ENCODE measurements at regions not wholly inside any gene's neighbourhood (a gene's known extent, or its start where the extent isn't known, plus 50 kb on each side); places are given as distances from the start of the nearest gene placed in this dataset.

DNA sequence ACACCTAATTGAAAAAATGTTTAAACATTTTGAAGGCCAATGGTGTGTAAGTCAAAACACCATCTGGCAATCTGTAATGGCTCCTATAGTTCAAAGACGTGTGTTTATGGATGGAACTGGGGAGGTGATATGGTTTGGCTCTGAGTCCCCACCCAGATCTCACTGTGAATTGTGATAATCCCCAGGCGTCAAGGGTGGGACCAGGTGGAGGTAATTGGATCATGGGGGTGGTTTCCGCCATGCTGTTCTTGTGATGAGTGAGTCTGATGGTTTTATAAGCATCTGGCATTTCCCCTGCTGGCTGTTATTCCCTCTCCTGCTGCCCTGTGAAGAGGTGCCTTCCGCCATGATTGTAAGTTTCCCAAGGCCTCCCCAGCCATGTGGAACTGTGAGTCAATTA lies 52.2 kb downstream of the ADRA2C start:
- peak; percentile 24 for DNase-seq

DNA sequence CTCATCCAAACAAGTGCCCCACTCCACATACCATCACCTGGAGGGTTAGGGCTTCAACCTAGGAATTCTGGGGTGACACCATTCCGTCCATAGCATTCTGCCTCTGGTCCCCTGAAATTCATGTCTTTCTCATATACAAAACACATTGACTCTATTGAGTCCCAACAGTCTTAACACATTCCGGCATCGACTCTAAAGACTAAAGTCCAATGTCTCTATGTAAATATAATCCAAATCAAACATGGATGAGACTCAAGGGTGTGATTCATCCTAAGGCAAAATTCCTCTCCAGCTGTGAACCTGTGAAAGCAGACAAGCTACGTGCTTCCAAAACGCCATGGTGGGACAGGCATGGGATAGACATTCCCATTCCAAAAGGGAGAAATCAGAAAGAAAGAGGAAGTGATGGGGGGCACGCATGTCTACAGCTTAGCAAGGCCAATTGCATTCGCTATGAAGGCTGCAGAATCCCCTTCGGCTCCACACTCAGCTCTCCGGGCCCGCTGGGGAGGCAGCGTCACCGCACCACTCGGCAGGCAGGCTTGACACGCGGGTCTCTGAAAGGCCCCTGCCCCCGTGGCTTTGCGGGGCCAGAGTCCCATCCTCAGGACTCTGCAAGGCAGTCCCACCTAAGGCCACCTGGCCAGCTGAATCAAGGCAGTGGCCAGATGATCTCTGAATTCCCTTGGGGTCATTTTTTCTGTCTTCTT lies 53.2 kb downstream of the ADRA2C start:
- no peak for DNase-seq

DNA sequence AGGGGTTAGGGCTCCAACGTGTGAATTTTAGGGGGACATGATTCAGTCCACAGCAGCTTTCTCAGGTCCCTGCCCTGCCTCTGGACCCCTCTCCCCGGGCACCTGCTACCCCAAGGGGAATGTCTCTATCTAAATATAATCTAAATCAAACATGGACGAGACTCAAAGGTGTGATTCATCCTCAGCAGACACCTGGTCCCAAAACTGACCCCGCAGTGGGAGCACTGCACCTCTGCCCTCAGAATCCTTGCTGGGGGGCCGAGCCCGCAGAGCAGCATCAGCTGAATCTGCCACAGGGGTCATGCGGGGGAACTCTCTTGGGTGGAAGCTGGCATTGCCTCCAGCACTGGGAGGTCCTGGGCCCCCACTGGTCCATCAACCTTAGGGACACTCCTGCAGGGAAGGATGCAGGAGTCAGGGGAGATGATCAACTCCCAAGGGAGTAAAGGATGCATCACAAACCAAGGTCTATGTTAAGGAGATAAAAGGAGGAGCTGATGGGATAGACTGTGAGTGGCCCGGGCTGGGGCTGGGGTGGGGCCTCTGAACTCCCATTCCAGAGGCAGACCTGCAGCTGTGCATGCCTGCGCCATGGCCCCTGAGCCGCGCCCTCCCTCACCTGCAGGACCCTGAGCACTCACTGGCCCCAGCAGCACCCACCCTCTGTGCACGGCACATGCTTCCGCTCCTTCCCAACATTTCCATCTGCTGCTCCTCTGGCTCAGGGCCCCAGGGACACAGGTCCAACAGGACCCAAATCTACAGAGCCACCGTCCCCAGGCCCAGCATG lies 54.0 kb downstream of the ADRA2C start:
- no peak for DNase-seq

DNA sequence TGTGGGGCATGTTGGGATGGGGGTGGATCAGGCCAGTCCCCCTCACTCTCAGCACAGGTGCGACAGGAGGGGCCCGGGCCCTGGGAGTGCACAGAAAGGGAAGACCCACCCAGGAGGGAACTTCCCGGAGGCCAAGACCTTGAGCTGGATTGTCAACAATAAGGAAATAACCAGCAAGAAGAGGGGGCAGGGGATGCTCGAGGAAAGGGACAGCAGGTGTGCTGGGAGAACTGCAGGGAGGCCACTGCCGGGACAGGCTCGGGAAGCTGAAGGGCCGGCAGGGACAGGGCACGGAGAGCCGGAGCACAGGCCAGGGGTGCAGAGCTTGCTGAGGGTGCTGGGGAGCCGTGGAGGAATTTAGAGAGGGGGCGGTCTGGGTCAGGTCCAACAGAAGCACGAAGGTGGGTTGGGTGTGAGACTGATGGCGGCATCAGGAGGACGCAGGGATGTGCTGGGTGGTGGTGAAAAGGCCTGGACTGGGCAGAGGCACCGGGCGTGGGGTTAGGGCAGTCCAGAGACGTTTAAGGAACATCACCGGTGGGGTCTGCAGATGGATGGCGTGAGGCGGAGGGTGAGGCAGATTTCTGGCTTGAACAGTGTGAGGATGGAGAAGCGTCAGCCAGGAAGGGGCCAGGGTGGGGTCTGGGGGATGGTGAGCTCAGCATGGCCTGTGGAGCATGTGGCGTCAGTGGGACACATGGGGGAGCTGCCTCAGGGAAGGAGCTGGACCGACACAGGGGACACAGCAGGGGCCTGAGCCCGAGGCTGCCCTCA lies 54.8 kb downstream of the ADRA2C start:
- no peak for DNase-seq

DNA sequence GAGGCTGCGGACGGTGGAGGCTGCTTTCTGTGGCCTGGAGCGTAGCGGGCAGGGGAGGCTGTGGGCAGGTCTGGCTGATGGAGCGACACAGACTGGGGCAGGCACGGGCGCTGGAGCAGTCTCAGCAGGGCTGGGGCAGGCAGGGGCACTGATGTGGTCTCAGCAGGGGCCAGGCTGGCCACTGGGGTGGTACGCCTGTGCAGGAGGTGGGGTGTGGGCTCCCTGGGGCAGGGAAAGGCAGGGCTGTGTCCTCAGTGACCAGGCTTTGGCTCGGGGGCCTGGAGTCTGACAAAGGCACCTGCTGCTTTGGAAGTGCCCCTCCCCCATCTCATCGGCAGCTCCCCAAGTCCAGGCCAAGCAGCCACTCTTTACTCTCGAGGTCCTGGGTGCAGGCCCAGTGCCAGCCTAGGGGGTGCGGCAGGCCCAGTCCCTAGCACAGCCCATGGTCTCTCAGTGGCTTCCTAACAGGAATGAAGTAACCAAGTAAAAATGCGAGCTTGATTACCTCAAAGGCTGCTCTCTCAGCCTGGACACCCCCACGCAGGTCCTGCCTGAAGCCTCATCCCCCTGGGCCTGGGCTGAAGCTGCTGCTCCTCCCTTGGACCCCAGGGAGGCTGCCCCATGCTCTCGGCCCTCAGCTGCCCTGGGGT lies 55.5 kb downstream of the ADRA2C start:
- DNase-seq = no peak

DNA sequence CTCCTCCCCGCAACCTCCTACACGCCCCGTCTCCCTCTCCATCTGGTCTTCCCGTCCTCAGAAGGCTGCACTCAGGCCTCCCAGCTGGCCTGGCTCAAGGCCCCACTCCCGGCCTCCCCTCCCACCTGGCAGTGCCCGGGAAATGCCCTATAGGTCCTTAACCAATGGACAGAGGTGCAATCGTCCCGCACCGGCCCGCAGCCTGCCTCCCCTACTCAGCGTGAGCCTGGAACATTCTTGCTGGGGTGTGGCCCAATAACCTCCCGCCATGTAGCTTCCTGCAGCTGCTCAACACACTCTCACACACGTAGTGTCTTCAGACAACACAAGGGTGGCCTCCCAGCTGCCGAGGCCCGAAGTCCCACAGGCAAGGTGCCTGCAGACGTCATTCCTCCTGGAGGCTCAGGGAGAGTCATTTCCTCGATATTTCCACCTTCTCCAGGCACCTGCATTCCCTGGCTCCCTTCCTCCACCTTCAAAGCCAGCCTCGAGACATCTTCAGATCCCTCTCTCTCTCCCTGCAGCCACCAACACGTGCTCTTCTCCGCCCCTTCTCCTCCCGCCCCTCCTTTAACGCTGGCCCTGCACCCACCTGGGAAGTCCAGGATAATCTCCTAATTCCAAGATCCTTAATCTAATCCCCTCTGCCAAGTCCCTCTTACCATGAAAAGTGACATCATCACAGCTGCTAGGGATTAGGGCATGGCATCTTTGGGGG lies 56.2 kb downstream of the ADRA2C start:
- peak; percentile 37 for DNase-seq

DNA sequence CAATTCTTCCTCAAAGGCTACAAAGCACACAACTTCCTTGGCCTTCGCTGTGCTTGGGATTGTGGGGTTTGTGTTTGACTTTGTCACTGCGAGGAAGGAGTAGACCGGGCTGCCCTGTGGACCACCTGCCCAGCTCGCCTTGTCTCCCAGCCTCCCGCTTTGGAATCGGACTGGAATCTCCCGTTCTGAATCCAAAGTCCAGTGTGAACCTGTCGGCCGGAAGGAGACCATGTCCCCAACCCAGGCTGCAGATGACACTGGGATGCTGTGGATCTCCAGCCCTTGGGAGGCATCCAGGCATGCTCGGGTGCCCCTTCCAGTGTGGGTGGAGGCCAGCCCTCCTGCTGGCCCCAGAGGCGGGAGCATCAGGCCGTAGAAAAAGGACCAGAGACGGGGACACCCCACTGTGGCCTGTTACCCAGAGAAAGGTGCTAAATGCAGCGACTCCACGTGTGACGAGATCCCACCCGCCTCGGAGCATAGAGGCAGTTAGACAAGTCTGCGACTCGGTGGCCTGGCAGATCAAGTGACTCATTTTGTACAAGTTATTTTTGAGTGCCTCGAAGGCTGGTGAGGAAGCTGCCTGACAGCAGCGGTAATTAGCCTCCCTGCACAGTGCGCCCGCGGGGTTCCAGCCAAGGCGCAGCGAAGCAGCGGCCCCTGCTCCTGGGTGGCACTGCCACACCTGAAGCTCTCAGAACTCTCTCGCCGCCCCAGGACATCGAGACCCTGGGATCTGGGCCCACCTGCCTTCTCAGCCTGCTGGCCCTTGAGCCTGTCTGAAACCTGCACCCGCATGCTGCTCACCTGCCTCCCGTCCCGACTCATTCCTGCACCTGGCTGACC lies 57.5 kb downstream of the ADRA2C start:
- DNase-seq = no peak

DNA sequence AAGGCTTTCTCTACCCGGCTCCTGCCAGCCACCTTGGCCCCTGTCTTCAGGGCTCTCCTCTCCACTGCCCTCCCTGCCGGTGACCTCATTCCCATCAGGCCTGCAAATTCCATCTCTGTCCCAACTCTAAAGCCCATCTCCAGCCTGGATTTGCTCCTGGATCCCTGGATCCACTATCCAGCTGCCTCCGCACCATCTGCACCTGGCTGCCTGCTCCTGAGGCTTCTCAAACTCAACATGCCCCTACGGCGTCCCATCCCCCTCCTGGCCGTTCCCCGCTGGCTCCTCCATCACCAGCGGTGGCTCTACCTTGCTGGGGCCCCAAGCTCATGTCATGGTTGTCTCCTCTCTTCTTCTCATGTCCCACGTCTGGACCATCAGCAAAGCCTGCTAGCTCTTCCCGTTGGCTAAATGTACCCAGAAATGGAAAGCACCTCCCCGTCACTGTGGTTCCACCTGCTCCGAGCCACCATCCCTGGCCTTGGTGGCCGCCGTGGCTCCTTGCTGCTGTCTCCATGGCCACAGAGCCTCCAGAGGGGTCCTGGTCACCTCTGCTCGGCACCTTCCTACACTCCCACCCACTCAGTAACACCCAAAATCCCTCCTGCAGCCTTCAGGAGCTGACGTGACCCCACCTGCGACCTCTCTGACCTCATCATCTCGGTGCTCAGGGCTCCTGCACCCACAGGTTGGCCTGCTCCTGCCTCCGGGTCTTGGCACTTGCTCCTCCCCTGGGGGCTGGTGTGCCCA lies 58.5 kb downstream of the ADRA2C start:
- no peak for DNase-seq

DNA sequence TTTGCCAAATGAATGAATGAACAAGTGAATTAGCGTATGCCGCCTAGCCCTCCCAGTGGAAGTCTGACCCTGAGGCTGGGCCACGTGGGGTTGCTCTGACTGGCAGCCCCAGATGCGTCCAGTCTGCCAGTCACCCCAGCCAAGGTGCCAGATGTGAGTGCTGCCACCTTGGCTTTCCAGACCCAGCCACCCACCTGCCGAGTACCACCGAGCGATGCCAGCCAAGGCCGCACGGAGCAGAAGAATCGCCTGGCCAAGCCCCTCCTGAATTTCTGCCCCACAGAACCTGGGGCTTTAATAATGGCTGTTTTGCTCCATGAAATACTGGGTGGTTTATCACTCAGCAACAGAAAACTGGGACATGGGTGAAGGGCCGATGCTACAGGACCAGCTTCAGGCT lies 59.3 kb downstream of the ADRA2C start:
- DNase-seq = no peak

DNA sequence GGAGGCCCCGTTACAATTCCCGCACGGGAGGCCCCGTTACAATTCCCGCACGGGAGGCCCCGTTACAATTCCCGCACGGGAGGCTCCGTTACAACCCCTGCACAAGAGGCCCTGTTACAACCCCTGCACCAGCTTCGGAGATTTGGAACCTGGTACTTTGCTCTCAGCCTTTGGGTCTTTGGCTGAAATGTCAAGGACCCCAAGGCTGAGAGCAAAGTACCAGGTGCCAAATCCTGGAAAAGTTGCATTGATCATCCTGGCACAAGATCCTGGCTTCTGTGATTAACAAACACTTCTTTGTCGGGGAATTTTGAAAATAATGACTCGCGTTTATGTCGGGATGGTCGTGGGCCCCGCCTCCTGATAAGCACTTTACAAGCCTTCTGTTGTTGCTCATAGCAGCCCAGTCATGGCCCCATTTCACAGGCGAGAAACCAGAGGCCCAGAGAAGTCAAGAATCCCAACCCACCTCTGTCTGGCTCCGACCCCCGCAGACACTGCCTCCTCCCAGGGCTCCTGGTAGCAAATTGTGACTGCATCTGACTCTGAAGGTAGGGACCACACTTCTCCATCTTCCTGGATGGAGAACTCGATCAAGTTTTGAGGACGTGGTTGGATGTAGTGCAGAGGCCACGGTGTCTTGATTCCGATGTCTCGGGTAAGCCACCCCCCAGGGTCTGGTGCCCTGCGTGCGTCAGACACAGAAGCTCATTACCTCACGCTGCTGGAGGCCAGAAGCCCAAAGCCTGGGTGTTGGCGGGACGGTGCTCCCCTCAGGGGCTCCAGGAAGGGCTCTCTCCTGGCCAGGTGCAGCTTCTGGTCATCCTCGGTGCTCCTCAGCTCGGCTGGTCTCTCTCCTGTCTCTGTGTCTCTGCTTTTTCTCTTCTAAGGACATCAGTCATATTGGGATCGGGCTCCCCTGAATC lies 60.3 kb downstream of the ADRA2C start:
- no peak for DNase-seq

DNA sequence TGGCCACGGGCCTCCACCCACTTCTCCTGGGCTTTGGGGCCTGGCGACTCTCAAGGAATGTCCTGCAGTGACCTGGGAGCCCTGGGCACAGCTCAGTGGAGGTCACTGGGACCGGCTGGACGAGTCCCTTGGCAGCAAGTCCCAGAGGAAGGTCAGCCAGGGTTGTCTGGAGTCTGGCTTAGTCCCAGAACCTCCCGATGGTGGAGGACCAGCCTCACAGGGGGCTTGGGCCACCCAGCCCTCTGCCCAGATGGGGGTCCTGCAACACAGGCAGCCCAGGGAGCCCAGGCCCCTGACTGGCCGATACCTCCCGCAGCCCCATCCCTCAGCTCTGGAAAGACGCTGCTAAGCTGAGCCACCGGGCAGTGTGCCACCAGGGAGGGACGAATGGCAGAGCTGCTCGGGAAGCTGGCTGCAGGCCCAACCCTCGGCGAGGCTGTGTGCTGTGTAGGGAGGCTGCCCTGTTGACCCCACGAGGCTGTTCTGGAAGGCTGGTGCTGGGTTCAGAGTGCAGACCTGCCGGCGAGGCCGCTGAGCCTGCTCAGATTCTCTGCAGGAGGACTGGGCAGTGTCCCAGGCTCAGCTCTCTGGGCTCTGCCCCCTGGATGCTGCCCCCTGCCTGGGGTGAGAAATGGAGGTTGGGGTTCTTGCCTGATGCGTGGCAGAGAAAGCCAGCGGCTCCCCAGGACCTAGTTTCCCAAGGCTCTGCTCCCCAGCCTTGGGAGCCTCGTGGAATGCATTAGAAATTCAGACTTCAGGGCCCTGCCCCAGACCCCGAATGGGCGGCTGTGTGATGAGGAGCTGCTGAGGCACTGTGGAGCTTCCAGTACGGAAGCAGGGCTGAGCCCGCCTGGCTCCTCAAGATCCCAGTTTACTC lies 61.7 kb downstream of the ADRA2C start:
- DNase-seq = peak; percentile 72

DNA sequence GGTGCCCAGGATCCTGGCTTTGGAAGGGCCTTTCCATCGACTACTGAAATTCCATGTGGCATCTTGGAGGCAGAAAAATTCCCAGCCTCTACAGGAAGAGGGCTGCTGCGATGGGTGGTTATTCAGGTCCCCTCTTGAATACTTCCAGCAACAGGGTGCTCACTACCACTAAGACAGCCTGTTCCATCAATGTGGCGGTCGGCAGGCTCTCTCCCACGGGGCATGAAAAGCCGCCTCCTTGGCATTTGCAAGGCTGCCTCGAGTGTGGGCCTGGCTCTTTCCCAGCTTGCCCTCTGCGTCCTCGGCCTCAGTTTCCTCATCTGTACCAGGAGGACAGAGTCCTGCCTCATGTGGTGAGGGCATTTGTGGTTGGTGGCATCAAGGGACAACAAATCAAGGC lies 62.4 kb downstream of the ADRA2C start:
- no peak for DNase-seq

DNA sequence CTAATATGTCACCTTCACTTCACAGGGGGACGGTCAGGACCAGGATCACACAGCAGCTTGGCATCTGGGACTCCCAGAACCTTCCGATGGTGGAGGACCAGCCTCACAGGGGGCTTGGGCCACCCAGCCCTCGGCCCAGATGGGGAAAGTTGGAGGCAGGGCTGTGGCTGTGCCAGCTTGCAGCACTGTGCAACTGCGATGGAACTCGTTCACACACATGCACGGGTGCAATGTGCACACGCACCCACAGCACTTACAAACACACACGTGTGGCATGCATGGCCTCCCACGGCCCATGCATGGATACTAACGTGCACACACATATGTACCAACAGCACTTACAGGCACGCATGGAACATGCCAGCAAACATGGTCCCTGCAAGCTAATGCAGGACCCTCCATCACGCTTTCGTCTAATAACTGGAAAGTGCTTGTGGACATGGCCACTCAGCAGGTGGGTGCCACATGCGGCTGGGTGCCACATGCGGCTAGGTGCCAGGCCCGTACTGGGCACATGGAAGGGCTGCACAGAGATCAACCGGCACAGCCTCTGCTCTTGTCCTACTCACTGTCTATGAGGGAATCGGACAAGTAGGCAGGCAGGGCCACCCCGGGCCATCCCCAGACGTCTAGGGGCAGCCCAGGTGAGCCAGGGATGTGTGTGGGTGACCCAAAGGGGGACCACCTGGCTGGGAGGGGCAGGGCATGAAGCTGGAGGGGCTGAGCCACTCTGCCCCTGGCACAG lies 63.2 kb downstream of the ADRA2C start:
- no peak for DNase-seq

DNA sequence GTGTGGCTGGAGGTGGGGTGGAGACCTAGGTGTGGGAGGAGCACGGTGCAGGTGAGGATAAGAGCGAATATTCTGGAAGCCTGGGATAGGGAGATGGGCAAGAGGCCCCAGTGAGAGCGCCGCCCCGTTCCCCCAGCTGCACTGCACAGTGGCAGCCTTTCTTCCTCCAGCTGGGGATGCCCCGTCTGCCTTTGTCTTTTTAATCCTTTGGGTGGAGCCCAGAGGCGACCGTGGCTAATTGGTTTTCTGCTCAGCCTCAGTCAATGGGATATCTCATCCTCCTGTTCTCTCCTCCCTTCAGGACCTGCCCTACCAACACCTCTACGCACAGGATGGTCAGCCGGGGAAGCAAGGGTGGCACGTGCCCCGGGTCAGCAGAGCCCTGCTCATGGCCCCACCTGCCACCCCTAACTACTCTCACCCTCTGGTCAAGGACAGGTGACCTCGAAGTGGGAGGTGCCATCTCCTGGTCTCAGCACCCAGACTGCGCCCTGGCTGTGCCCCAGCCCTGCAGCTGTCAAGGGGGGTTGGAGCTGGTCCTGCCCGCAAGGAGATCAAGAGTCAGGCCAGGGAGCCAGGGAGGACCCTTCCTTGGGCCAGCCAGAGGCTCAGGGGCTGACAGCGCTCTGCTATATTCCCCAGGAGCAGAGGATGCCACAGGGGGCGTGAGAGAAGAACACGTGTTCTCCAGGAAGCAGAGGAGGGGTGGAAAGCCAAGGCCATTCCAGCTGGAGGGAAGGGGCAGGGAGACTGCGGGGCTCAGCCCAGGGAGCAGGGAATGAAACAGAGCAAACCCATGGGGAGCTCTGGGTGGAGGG lies 64.0 kb downstream of the ADRA2C start:
- DNase-seq = peak; percentile 30

DNA sequence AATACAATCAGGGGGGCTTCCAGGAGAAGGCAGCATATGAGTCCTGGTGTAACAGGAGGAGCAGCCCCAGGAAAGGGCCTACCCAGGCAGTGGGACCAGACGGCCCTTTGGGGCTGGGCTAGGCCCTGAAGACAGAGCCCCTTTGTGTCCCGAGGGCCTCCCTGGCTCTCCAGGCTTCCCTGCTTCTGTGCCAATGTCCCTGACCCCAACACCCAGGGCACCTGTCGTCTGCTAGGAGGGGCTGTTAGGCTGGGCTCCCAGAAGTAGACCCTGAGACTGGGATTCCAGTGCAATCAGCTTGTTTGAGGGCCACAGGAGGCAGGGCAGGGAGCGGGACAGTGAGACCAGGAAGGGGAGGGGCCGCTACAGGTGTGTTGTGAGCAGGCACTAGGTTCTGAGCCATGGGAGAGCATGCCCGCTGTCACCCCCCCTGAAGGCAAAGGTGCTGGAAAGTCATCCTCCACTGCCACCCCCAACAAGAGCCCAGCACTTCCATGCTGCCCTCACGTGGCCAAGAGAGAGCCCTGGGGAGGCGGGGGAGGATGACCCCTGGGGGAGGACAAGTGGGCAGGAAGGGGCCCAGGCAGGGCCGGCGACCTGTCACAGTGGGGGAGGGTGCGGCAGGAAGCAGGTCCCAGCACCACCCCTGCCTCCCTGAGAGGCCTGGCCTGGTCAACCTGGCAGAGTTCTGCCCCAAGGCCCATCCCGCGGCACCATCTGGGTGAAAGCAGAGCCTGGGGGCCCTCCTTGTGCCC lies 64.8 kb downstream of the ADRA2C start:
- no peak for DNase-seq

DNA sequence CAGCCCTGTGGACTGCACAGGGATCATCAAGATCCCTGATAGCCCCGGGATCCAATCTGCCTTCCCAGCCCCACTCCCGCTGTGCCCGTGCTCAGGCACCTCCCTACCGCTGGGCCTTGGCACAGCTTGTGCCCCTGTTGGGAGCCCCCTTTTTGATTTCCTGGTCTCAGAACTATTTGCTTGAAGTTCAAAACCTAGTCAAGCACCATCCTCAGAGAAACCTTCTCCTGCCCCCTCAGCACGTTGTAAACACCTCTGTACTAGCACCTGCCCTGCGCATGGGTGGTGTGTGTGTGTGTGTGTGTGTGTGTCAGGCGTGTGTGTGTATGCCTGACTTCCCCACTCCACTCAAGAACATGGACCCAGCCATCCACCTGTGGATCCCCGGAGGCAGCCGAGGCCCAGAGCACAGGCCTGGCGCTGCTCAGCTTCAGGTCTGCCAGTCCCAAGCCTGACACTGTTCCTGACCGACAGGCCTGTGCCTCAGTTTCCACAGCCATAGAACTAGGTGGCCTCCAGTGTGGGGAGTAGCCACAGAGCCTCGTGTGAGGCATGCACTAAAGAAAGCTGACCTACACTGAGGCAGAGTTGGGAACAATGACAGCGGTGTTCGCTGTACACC lies 65.5 kb downstream of the ADRA2C start:
- DNase-seq = no peak
